GM12892 (cell line): ENCODE measurements at regions not wholly inside any gene's neighbourhood (a gene's known extent, or its start where the extent isn't known, plus 50 kb on each side); places are given as distances from the start of the nearest gene placed in this dataset.
"Not testable (repeated sequence)": the region's sequence is repeated elsewhere in the genome, so short reads cannot be mapped to it uniquely, and the experiment has no call there.

Experiments used
- DNase-seq: peaks from one replicate; pipeline ENCODE4 v3.0.0; 2011; ENCODE audit not compliant: insufficient read length
- FAIRE-seq: peaks from 2 replicates; lab custom pipeline; 2011; peaks lifted over from hg19 to GRCh38; lab: Jason Lieb, UNC
- POLR2A ChIP-seq: IDR thresholded peaks from 2 replicates; pipeline ENCODE4 v1.6.1; 2011; ENCODE audit warnings: low read depth, low read length, control low read depth
- POLR2AphosphoS5 ChIP-seq: IDR thresholded peaks from 2 replicates; pipeline ENCODE4 v1.6.1; 2011; ENCODE audit warnings: low read depth, low read length, control low read depth
- TAF1 ChIP-seq: IDR thresholded peaks from 2 replicates; pipeline ENCODE4 v1.6.1; 2011; ENCODE audit warnings: low read depth, mild to moderate bottlenecking, control low read depth, low read length, borderline replicate concordance

- FAIRE-seq (no peak), DNase-seq (no peak)
- TF ChIP-seq POLR2AphosphoS5 (no peak), POLR2A (no peak), TAF1 (no peak)
Observed at GRCh38 chr16:26593700-26594099, 473.0 kb upstream of the C16orf82 start.

GRCh38 chr16:26594666-26595065 is 472.1 kb upstream of the C16orf82 start:
- FAIRE-seq (no peak), DNase-seq (no peak)
- TF ChIP-seq TAF1: no peak
- TF ChIP-seq POLR2A: no peak
- no peak for TF ChIP-seq POLR2AphosphoS5

GRCh38 chr16:26595199-26595598 is 471.5 kb upstream of the C16orf82 start:
- FAIRE-seq: no peak
- TF ChIP-seq POLR2AphosphoS5 (no peak), TAF1 (no peak), POLR2A (no peak)

GRCh38 chr16:26596033-26596432 is 470.7 kb upstream of the C16orf82 start:
- not testable (repeated sequence) for DNase-seq, FAIRE-seq

More at GRCh38 chr16:26595199-26595598, 471.5 kb upstream of the C16orf82 start:
- DNase-seq: no peak

- FAIRE-seq (no peak), DNase-seq (no peak)
- TF ChIP-seq POLR2A: no peak
- TF ChIP-seq POLR2AphosphoS5: no peak
- TF ChIP-seq TAF1: no peak
Observed at GRCh38 chr16:26598061-26598460, 468.7 kb upstream of the C16orf82 start.

- DNase-seq (no peak), FAIRE-seq (no peak)
- TF ChIP-seq TAF1 (no peak), POLR2AphosphoS5 (no peak), POLR2A (no peak)
Observed at GRCh38 chr16:26598998-26599784, 467.5 kb upstream of the C16orf82 start.

- FAIRE-seq (no peak), DNase-seq (no peak)
- no peak for TF ChIP-seq POLR2A
- no peak for TF ChIP-seq POLR2AphosphoS5
Observed at GRCh38 chr16:26599785-26600104, 467.0 kb upstream of the C16orf82 start.

GRCh38 chr16:26601335-26601734 is 465.4 kb upstream of the C16orf82 start:
- no peak for DNase-seq
- no peak for FAIRE-seq
- no peak for TF ChIP-seq TAF1
- no peak for TF ChIP-seq POLR2A
- TF ChIP-seq POLR2AphosphoS5: no peak

- FAIRE-seq: no peak
- TF ChIP-seq TAF1 (no peak), POLR2A (no peak)
Observed at GRCh38 chr16:26605626-26606271, 461.0 kb upstream of the C16orf82 start.

GRCh38 chr16:26606381-26607150 is 460.2 kb upstream of the C16orf82 start:
- no peak for TF ChIP-seq TAF1
- TF ChIP-seq POLR2AphosphoS5: no peak
- no peak for TF ChIP-seq POLR2A

More at GRCh38 chr16:26605626-26606271, 461.0 kb upstream of the C16orf82 start:
- DNase-seq: no peak

GRCh38 chr16:26614237-26614841 is 452.4 kb upstream of the C16orf82 start:
- DNase-seq (no peak), FAIRE-seq (no peak)
- TF ChIP-seq POLR2AphosphoS5 (no peak), TAF1 (no peak), POLR2A (no peak)

More at GRCh38 chr16:26606381-26607150, 460.2 kb upstream of the C16orf82 start:
- no peak for DNase-seq
- FAIRE-seq: no peak

GRCh38 chr16:26623442-26623841 is 443.3 kb upstream of the C16orf82 start:
- FAIRE-seq: no peak
- TF ChIP-seq TAF1 (no peak), POLR2A (no peak), POLR2AphosphoS5 (no peak)
- no peak for DNase-seq
